ENCODE measurements at regions not wholly inside any gene's neighbourhood (a gene's known extent, or its start where the extent isn't known, plus 50 kb on each side); places are given as distances from the start of the nearest gene placed in this dataset.

GRCh38 chr5:2110934-2111462, 228.3 kb upstream of the IRX4 start:
- H3K9me3 ChIP-seq = no peaks in the 10 kb centered on the region
- no peak overlapping the region for H3K27ac ChIP-seq
- H3K27me3 ChIP-seq (replicated peaks; ENCODE audit: insufficient read depth) = no peaks in the 10 kb centered on the region
- H3K4me3 ChIP-seq = no peak overlapping the region
- no peak for DNase-seq (ENCODE audit: low spot score)
- H3K36me3 ChIP-seq = no peaks in the 10 kb centered on the region
- H3K4me1 ChIP-seq (replicated peaks) = no peaks in the 10 kb centered on the region
- no peak for TF ChIP-seq POLR2AphosphoS5 (IDR thresholded peaks at IDR 0.05)
- TF ChIP-seq CTCF (IDR thresholded peaks at IDR 0.05) = no peak
- TF ChIP-seq POLR2A (IDR thresholded peaks at IDR 0.05) = no peak
- intact Hi-C loops (cut with DNase I) = no loop called here
- WGBS = 91% methylated on average over 17 of the region's 17 CpGs

GRCh38 chr5:2110137-2110933, 227.6 kb upstream of the IRX4 start:
- DNase-seq (ENCODE audit: low spot score) = no peak
- no peaks in the 10 kb centered on the region for H3K36me3 ChIP-seq
- no peaks in the 10 kb centered on the region for H3K27me3 ChIP-seq (replicated peaks; ENCODE audit: insufficient read depth)
- intact Hi-C loops (cut with DNase I) = no loop called here
- H3K4me1 ChIP-seq (replicated peaks) = no peaks in the 10 kb centered on the region
- WGBS = 90% methylated on average over 18 of the region's 19 CpGs
- H3K4me3 ChIP-seq = no peak overlapping the region
- H3K27ac ChIP-seq = no peak overlapping the region
- TF ChIP-seq POLR2AphosphoS5 (IDR thresholded peaks at IDR 0.05) (no peak), POLR2A (IDR thresholded peaks at IDR 0.05) (no peak), CTCF (IDR thresholded peaks at IDR 0.05) (no peak)
- H3K9me3 ChIP-seq = no peaks in the 10 kb centered on the region

GRCh38 chr5:2109566-2109965, 226.8 kb upstream of the IRX4 start:
- WGBS = 66% methylated on average over 5 of the region's 5 CpGs
- H3K27ac ChIP-seq = no peak overlapping the region
- DNase-seq (ENCODE audit: low spot score) = no peak
- H3K4me3 ChIP-seq = no peak overlapping the region
- H3K27me3 ChIP-seq (replicated peaks; ENCODE audit: insufficient read depth) = no peaks in the 10 kb centered on the region
- intact Hi-C loops (cut with DNase I) = no loop called here
- no peaks in the 10 kb centered on the region for H3K36me3 ChIP-seq
- no peaks in the 10 kb centered on the region for H3K9me3 ChIP-seq
- TF ChIP-seq POLR2AphosphoS5 (IDR thresholded peaks at IDR 0.05) = no peak
- no peak for TF ChIP-seq CTCF (IDR thresholded peaks at IDR 0.05)
- no peaks in the 10 kb centered on the region for H3K4me1 ChIP-seq (replicated peaks)

- WGBS = 67% methylated on average over 2 of the region's 2 CpGs
- no peak overlapping the region for H3K27ac ChIP-seq
- H3K9me3 ChIP-seq = no peaks in the 10 kb centered on the region
- no peaks in the 10 kb centered on the region for H3K4me1 ChIP-seq (replicated peaks)
- TF ChIP-seq POLR2AphosphoS5 (IDR thresholded peaks at IDR 0.05) = no peak
- TF ChIP-seq CTCF (IDR thresholded peaks at IDR 0.05) = no peak
- TF ChIP-seq POLR2A (IDR thresholded peaks at IDR 0.05) = no peak
- no peaks in the 10 kb centered on the region for H3K36me3 ChIP-seq
- intact Hi-C loops (cut with DNase I) = no loop called here
- no peak overlapping the region for H3K4me3 ChIP-seq
- no peak for DNase-seq (ENCODE audit: low spot score)
- H3K27me3 ChIP-seq (replicated peaks; ENCODE audit: insufficient read depth) = no peaks in the 10 kb centered on the region
These were observed 224.0 kb upstream of the IRX4 start for GRCh38 chr5:2106721-2107120.

GRCh38 chr5:2105141-2105540, 222.4 kb upstream of the IRX4 start:
- no peak overlapping the region for H3K4me3 ChIP-seq
- TF ChIP-seq CTCF (IDR thresholded peaks at IDR 0.05) = no peak
- no peak for TF ChIP-seq POLR2AphosphoS5 (IDR thresholded peaks at IDR 0.05)
- no peak for TF ChIP-seq POLR2A (IDR thresholded peaks at IDR 0.05)
- intact Hi-C loops (cut with DNase I) = no loop called here
- H3K4me1 ChIP-seq (replicated peaks) = no peaks in the 10 kb centered on the region
- no peaks in the 10 kb centered on the region for H3K27me3 ChIP-seq (replicated peaks; ENCODE audit: insufficient read depth)
- no peaks in the 10 kb centered on the region for H3K36me3 ChIP-seq
- no peak for DNase-seq (ENCODE audit: low spot score)
- H3K9me3 ChIP-seq = no peaks in the 10 kb centered on the region
- 86% methylated on average over 12 of the region's 12 CpGs for WGBS
- no peak overlapping the region for H3K27ac ChIP-seq
